MCF 10A (cell line): ENCODE measurements at regions not wholly inside any gene's neighbourhood (a gene's known extent, or its start where the extent isn't known, plus 50 kb on each side); places are given as distances from the start of the nearest gene placed in this dataset.

Source experiments
- BruUV-seq: library from RNA; stranded (reverse); fragments of 400-500 nt; replicated peaks from 2 replicates; lab custom pipeline; 2021; lab: Mats Ljungman, UMichigan
- CTCF ChIA-PET: fragments of 300-600 bp; sonication (Branson Sonifier 250); formaldehyde crosslinking; extraction: SDS; loops from one replicate; lab custom pipeline; 2021; ENCODE audit warnings: antibody characterized with exemption, inconsistent platforms; lab: Yijun Ruan, JAX
- POLR2A ChIA-PET: fragments of 300-600, 350-650 bp; sonication (Branson Sonifier 250); formaldehyde crosslinking; extraction: SDS; loops from one replicate; lab custom pipeline; 2020; ENCODE audit warnings: antibody characterized with exemption, inconsistent platforms; lab: Yijun Ruan, JAX
- DNase-seq: peaks from one replicate; pipeline ENCODE4 v3.0.0-alpha.2; 2018; ENCODE audit not compliant: unreplicated experiment
- H3K27ac Mint-ChIP-seq: one replicate; pipeline ENCODE4 v1.8.0; 2022; ENCODE audit warnings: mild to moderate bottlenecking, low read depth, mixed read lengths; ENCODE audit not compliant: unreplicated experiment
- H3K27me3 Mint-ChIP-seq: one replicate; pipeline ENCODE4 v1.8.0; 2022; ENCODE audit warnings: mixed read lengths; ENCODE audit not compliant: insufficient read depth, unreplicated experiment
- H3K36me3 Mint-ChIP-seq: one replicate; pipeline ENCODE4 v1.8.0; 2022; ENCODE audit warnings: mild to moderate bottlenecking, moderate library complexity, mixed read lengths; ENCODE audit not compliant: insufficient read depth, unreplicated experiment
- H3K4me1 Mint-ChIP-seq: one replicate; pipeline ENCODE4 v1.8.0; 2022; ENCODE audit warnings: mixed read lengths; ENCODE audit not compliant: insufficient read depth, unreplicated experiment
- H3K4me3 Mint-ChIP-seq: one replicate; pipeline ENCODE4 v1.8.0; 2022; ENCODE audit warnings: mild to moderate bottlenecking, moderate library complexity, mixed read lengths; ENCODE audit not compliant: unreplicated experiment
- H3K9me3 Mint-ChIP-seq: one replicate; pipeline ENCODE4 v1.8.0; 2022; ENCODE audit warnings: mixed read lengths; ENCODE audit not compliant: unreplicated experiment
- CTCF ChIP-seq: fragments of 200-600 bp; IDR thresholded peaks from one replicate; pipeline ENCODE4 v1.8.0; 2022; ENCODE audit warnings: antibody characterized with exemption, mild to moderate bottlenecking; ENCODE audit not compliant: unreplicated experiment
- intact Hi-C: fragments of 100-400 bp; cut with micrococcal nuclease; formaldehyde crosslinking; loops from 2 replicates; pipeline ENCODE4 v1.14.1; 2022

DNA sequence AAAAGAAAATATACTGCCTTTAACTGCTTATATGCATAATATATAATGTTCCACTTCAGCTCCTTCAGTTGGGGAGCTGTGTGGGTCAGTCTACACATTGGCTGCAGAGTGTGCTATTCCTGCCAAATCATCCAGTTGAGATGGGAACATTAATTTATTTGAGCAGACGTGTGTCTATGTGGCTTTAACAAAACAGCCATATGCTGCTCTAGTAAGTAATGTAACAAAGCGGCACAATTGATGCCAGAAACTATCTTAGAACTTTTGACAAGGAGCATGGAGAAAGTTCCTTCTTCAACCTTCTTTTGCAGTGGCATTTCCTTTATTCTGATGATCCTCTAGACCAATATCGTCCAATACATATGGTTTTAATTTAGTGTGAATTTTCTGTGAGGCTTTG, 285.9 kb upstream of the C1orf87 start:
- Mint-ChIP-seq H3K27ac (no peak overlapping the region), H3K9me3 (no peaks in the 10 kb centered on the region), H3K4me3 (no peak overlapping the region), H3K27me3 (peaks cover 41% of the 10 kb centered on the region), H3K36me3 (no peaks in the 10 kb centered on the region), H3K4me1 (no peaks in the 10 kb centered on the region)
- ChIA-PET POLR2A (no interaction called here), CTCF (no interaction called here)
- no peak for DNase-seq
- no peak for TF ChIP-seq CTCF
- intact Hi-C loops: no loop called here
- no TSS peak for BruUV-seq

GRCh38 chr1:60350531-60350930, 277.0 kb upstream of the C1orf87 start:
- ChIA-PET CTCF (no interaction called here), POLR2A (no interaction called here)
- no TSS peak for BruUV-seq
- intact Hi-C loops: no loop called here
- no peak overlapping the region for H3K4me3 Mint-ChIP-seq
- no peaks in the 10 kb centered on the region for H3K36me3 Mint-ChIP-seq
- peaks cover 13% of the 10 kb centered on the region for H3K27me3 Mint-ChIP-seq
- TF ChIP-seq CTCF: no peak
- no peaks in the 10 kb centered on the region for H3K9me3 Mint-ChIP-seq
- H3K4me1 Mint-ChIP-seq: no peaks in the 10 kb centered on the region
- no peak overlapping the region for H3K27ac Mint-ChIP-seq
- DNase-seq: no peak

DNA sequence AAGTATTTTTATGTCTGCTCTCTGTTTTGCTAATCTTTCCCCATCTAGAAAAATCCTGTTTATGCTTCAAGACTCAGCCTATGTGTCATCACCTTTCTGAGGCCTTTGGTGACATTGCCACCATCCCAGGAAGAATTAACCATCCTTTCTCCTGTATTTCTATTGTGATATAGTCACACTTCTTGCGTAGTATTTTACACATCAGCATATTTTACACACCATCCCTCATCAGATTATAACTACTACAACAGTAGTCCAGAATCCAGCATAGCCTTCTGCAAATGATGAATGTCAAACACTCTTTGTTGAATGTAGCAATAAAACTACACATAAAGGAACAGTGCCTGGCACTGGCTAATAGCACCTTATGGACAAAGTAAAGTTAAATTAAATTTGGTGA, 275.3 kb upstream of the C1orf87 start:
- Mint-ChIP-seq H3K27ac (no peak overlapping the region), H3K27me3 (peaks cover 13% of the 10 kb centered on the region), H3K9me3 (no peaks in the 10 kb centered on the region), H3K4me1 (no peaks in the 10 kb centered on the region), H3K36me3 (no peaks in the 10 kb centered on the region), H3K4me3 (no peak overlapping the region)
- BruUV-seq: no TSS peak
- POLR2A ChIA-PET: no interaction called here
- no peak for DNase-seq
- no peak for TF ChIP-seq CTCF
- intact Hi-C loops: no loop called here
- CTCF ChIA-PET: no interaction called here

DNA sequence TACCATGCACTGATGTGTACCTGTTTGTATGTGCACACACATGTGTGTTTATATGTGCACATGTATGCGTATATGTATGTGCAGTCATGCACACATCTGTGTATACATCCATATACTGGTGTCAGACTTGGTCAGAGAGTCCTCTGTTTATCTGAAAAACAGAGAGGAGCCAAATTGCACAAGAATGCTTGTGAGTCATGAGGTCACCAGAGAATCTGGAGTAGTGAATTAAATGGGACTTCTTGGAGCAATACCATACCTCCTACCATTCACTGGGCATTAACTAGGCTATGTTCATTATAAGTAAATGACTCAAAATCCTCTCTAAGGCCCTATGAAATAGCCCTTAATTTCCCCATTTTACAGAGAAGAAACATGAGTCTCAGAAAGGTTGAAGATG, 272.1 kb upstream of the C1orf87 start:
- POLR2A ChIA-PET: no interaction called here
- Mint-ChIP-seq H3K36me3 (no peaks in the 10 kb centered on the region), H3K9me3 (no peaks in the 10 kb centered on the region), H3K4me1 (no peaks in the 10 kb centered on the region), H3K4me3 (no peak overlapping the region), H3K27me3 (peaks cover 16% of the 10 kb centered on the region), H3K27ac (no peak overlapping the region)
- no peak for TF ChIP-seq CTCF
- BruUV-seq: no TSS peak
- DNase-seq: peak; percentile 62
- intact Hi-C loops: no loop called here
- CTCF ChIA-PET: no interaction called here
